Skeletal muscle cell (primary cell): ENCODE measurements at regions not wholly inside any gene's neighbourhood (a gene's known extent, or its start where the extent isn't known, plus 50 kb on each side); places are given as distances from the start of the nearest gene placed in this dataset.
A peak's percentile ranks its signal among the peaks of the same experiment; 100 is the strongest.

Source experiments
- DNase-seq: peaks from one replicate; pipeline ENCODE4 v3.0.0-alpha.2; 2010; ENCODE audit warnings: low read depth
- H3K4me3 ChIP-seq: 2 replicates; pipeline ENCODE4 v1.5.1; 2011; ENCODE audit warnings: low read depth, mild to moderate bottlenecking, control low read depth, low read length, moderate library complexity

GRCh38 chr2:41711736-41712135, 336.1 kb upstream of the PKDCC start:
- DNase-seq, result no peak
- no peak overlapping the region for H3K4me3 ChIP-seq

DNA sequence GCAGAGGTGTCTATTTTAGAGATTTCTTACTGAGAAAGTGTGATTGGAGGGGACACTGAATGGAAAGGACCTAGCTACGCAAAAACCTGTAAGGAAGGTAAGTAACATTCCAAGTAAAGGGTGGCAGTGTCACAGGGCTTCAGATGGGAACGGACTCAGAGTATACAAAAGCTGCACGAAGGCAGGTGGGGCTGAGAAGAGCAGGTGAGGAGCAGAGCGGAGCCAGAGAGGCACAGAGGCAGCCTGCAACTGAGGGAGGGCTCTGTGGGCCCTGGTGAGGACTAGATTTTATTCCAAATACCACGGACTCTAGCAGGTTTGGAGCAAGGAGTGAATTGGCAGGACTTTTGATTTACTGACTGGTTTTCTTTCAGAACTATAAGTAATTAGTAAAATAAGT, 331.3 kb upstream of the PKDCC start:
- H3K4me3 ChIP-seq, result no peak overlapping the region
- DNase-seq, result no peak

DNA sequence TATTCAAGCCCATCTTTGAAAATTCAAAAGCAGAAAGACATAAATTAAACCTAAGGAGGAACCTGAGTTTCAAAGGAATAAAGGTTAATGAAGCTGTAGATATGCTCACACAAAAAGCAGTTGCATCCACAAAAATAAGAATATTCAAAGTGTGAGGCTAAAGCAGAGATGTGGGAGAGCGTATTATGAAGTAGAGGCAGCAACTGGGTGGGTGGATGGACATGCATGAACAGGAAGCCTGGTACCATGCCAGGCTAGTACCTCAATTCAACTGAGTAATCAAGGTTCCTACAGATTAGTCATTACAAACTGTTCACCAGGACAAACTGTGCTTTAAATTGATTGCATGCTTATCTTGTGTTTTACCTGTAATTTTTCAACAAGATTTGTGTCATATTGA, 330.0 kb upstream of the PKDCC start:
- DNase-seq, result no peak

GRCh38 chr2:41718705-41719104, 329.1 kb upstream of the PKDCC start:
- no peak overlapping the region for H3K4me3 ChIP-seq
- DNase-seq, result no peak

More for the DNA sequence above, 330.0 kb upstream of the PKDCC start:
- H3K4me3 ChIP-seq, result no peak overlapping the region

GRCh38 chr2:41719756-41720155, 328.1 kb upstream of the PKDCC start:
- H3K4me3 ChIP-seq, result no peak overlapping the region
- DNase-seq, result no peak

DNA sequence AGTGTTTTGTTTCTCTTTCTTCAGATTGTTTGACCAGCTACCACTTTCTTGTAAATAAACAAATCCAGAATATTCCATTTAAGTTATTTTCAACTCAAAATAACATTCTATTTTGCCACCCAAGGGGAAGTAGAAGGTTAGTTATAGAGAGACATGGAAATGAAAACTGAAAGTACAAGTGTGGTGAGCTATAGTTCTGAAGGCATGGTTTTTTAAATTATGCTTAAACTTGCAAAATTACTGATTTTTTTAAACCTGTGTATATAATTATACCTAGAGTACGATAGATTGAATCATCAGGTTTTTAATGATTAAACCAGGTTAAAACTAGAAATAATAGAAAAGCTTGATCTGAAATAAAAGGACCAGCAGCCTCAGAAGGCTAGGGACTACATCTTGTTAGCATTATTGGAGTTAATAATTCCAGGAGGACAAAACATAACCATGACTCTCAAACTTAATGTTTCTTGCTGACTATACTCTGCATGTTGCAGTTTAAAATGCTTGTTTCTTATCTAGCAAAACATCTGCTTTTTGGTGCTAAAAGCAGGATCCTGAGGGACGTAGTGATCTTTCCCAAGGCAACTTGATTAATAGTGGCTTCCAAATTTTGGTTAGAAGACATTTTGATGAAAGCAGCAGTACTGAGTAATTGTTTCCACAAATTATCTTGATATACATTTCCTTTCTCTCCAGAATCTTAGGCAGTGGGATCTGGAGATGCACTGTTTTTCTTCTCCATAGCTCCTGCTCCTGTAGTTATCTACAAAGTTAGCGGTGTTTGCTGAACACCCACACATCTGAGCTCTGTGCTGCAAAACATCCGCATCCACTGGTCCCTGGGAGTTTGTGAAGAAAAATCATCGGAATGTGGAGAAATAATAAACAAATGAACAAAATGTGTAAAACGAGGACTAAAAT, 327.2 kb upstream of the PKDCC start:
- DNase-seq, result no peak
- H3K4me3 ChIP-seq, result no peak overlapping the region

DNA sequence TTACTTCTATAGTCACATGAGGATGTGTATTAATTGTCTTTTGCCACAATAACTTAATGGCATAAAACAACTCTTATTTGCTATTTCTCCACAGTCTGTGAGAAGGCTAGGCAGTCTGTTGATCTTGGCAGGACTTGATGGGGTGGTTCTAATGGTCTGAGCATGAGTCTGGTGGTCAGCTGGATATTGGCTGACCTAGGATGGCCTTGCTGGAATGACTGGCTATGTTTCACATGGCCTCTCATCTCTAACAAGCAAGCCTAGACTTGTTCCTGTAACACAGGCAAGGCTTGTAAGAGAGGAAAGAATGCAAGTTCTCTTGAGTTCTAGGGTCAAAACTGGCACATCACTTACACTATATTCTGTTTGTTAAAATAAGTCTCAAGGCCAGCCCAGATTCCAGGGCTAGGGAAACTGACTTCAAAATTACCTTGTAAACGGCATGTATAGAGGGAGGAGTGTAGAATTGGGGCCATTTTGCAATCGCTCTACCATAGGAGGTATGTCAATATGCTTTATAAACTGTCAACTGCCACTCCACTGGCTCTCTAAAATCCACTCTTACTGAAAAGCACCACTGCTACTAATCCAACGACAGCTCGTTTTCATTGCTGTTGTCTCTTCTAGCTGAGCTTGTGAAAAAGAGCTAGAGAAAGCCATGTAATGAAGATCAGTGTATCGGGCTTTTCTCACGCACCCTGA, 325.0 kb upstream of the PKDCC start:
- H3K4me3 ChIP-seq, result no peak overlapping the region

GRCh38 chr2:41723526-41723925, 324.3 kb upstream of the PKDCC start:
- H3K4me3 ChIP-seq, result no peak overlapping the region
- DNase-seq, result no peak

More for the DNA sequence above, 325.0 kb upstream of the PKDCC start:
- peak; percentile 79 for DNase-seq

- no peak overlapping the region for H3K4me3 ChIP-seq
- DNase-seq, result no peak
These were observed 323.4 kb upstream of the PKDCC start for GRCh38 chr2:41724465-41724864.

DNA sequence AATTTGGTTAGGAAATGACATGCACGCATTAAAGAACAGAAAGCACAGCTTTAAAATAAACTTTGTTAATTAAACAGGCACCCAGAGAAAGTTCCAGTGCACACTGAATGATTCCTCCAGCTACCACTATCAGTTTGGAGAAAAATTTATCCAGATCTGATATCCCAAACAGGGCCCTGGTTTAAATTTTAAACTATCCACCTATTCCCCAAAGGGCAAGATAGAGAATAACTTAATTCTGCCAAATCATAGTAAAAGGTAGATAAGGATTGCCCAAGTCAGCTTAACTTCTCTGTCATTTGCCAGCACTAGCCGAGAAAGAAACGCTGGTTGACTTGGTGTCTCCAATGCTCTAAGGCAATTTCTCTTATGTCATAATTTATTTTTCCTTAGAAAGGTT, 321.9 kb upstream of the PKDCC start:
- H3K4me3 ChIP-seq, result no peak overlapping the region
- no peak for DNase-seq

DNA sequence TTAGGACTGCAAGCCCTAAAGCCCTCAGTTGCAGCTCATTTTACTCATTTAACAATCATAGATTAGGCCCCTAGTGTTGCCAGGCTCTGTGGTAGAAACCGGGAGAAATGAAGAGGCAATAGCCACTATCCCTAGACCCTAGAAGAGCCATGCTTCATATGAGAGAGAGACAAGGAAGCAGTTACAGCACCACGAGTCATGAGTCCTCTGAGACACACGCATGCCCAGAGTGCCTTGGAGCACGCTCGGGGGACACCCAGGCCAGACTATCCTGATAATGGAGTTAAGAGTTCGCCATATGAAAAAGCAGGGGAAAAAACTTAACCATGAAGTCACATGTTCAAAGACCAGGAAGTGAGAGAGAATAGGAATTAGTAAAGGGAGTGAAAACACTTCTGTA, 321.5 kb upstream of the PKDCC start:
- DNase-seq, result no peak

DNA sequence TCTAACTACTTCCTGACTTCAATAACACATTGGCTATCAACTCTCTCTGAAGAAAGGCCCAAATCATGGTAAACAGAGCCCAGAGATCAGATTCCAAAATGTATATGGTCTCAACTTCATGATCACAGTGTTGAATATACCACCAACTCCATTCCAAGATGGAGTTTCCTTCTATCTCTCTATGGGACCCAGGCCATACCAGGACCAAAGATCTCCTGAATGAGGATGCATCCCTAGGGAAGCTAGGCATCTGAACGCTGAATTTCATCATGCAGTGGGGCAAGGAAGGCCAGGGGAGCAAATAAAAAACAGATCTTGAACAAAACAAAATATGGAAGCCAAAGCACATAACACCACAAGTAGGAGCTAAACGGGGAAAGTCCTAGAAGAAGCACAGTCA, 320.7 kb upstream of the PKDCC start:
- H3K4me3 ChIP-seq, result no peak overlapping the region
- DNase-seq, result no peak

More for the DNA sequence above, 321.5 kb upstream of the PKDCC start:
- H3K4me3 ChIP-seq, result no peak overlapping the region

DNA sequence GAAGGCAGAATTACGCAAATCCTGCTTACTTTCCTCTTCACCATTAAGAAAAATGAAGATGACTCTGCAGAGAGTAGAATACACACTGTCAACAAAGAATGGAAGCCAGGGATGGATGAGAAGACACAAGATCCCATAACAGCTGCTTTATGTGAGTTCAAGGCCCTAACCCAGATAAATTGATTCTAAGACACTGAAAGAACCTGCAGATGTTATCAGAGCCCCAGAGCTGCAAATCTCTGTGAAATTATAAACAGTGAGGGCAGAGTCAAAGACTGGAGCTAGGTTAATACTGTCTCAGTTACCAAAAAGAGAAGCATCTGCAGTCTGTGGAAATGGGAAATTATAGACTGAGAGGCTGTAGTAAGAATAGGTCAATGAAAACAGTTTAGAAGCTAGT, 320.1 kb upstream of the PKDCC start:
- no peak for DNase-seq

GRCh38 chr2:41728788-41729338, 319.0 kb upstream of the PKDCC start:
- DNase-seq, result no peak
- H3K4me3 ChIP-seq, result no peak overlapping the region

More for the DNA sequence above, 320.1 kb upstream of the PKDCC start:
- H3K4me3 ChIP-seq, result no peak overlapping the region

DNA sequence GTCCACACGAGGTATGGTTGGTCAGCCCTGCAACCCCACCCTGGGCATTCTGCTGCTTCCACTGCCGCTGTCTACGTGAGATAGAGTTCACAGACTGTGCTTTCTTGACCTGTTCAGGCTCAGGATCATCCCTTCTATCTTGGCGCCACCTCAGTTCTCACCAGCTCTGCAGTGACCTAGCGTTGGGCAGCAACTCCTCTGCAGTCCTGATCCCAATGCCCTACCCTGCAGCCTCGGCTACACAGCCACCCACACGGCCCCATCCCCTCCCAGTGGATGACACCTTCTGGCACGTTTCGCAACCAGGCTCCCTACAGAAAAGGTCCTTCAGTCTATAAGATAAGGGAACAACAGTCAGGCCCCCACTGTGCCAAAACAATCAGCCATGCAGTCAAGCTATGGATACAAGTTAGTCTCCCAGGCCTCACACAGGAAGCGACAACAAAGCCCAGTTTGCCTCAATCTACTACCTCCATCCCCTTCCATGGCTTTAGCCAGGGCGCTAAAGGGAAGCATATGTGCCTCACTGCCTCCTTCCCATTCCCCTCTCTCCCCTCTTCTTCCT, 317.9 kb upstream of the PKDCC start:
- no peak for DNase-seq
- H3K4me3 ChIP-seq, result no peak overlapping the region

GRCh38 chr2:41735006-41735405, 312.8 kb upstream of the PKDCC start:
- H3K4me3 ChIP-seq, result no peak overlapping the region
- no peak for DNase-seq

DNA sequence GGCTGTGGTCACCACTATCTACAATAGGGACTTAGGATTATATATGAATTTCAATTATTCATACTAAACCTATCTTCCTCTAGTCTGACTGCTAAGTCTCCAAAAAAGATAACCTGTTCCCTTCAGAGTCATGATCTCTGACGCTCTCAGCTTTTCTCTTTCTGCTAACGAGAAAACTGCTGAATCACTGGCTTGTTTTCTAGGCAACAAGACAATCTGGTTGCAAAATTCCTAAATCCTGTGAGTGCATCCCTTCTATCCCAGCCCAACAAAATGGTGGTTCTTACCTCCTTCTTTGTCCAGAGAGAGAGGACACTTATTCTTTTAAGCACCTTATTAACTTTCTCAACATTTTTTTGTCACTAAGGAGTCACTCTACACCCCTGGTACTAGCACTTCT, 312.3 kb upstream of the PKDCC start:
- H3K4me3 ChIP-seq, result no peak overlapping the region
- DNase-seq, result no peak

GRCh38 chr2:41736105-41736567, 311.7 kb upstream of the PKDCC start:
- no peak for DNase-seq
- no peak overlapping the region for H3K4me3 ChIP-seq

- no peak overlapping the region for H3K4me3 ChIP-seq
- no peak for DNase-seq
These were observed 311.2 kb upstream of the PKDCC start for GRCh38 chr2:41736586-41736985.

DNA sequence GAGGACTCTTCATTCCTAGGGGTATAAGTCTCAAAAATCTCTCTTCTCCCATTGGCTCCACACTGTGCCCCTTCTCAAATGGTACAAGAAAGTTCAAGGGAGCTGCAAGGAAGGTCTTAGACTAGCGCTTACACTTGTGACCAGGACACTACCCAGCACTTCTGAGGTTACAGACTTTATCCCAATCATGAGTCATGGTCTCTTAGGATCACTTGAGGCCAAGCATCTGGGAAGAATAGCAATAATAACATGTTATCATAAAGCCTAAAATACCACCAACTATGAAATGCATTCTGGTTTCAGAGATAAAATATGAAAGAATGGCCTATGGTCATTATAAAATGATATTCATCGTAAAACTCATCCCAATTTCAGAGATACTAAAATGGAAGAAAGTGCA, 309.9 kb upstream of the PKDCC start:
- DNase-seq, result no peak
- no peak overlapping the region for H3K4me3 ChIP-seq
